KG1 (cell line): ENCODE measurements at regions not wholly inside any gene's neighbourhood (a gene's known extent, or its start where the extent isn't known, plus 50 kb on each side); places are given as distances from the start of the nearest gene placed in this dataset.

ENCODE experiments used
- DNase-seq: peaks from one replicate; lab custom pipeline; 2025; lab: John Stamatoyannopoulos, UW

- DNase-seq, result no peak
Measured at GRCh38 chr10:3723766-3724165, 61.2 kb downstream of the KLF6 start.

- peak; percentile 32 for DNase-seq
Measured at GRCh38 chr10:3720228-3721019, 64.6 kb downstream of the KLF6 start.

GRCh38 chr10:3719024-3719843 is 65.8 kb downstream of the KLF6 start:
- DNase-seq, result no peak

- no peak for DNase-seq
Measured at GRCh38 chr10:3716093-3716492, 68.9 kb downstream of the KLF6 start.

GRCh38 chr10:3714967-3715366 is 70.0 kb downstream of the KLF6 start:
- DNase-seq, result no peak

GRCh38 chr10:3714531-3714930 is 70.5 kb downstream of the KLF6 start:
- DNase-seq, result no peak

GRCh38 chr10:3712707-3713106 is 72.3 kb downstream of the KLF6 start:
- DNase-seq, result no peak

GRCh38 chr10:3711918-3712317 is 73.1 kb downstream of the KLF6 start:
- no peak for DNase-seq

- DNase-seq, result no peak
Measured at GRCh38 chr10:3710764-3711163, 74.2 kb downstream of the KLF6 start.

GRCh38 chr10:3709456-3710060 is 75.5 kb downstream of the KLF6 start:
- no peak for DNase-seq

GRCh38 chr10:3708852-3709251 is 76.2 kb downstream of the KLF6 start:
- no peak for DNase-seq

GRCh38 chr10:3704565-3705325 is 80.3 kb downstream of the KLF6 start:
- DNase-seq, result no peak

GRCh38 chr10:3702569-3702968 is 82.4 kb downstream of the KLF6 start:
- no peak for DNase-seq

GRCh38 chr10:3702056-3702546 is 82.9 kb downstream of the KLF6 start:
- DNase-seq, result no peak

GRCh38 chr10:3701491-3701890 is 83.5 kb downstream of the KLF6 start:
- DNase-seq, result no peak

GRCh38 chr10:3700531-3701076 is 84.4 kb downstream of the KLF6 start:
- DNase-seq, result no peak

- no peak for DNase-seq
Measured at GRCh38 chr10:3699916-3700315, 85.1 kb downstream of the KLF6 start.

GRCh38 chr10:3698312-3698711 is 86.7 kb downstream of the KLF6 start:
- no peak for DNase-seq

- no peak for DNase-seq
Measured at GRCh38 chr10:3693698-3694080, 91.3 kb downstream of the KLF6 start.

- no peak for DNase-seq
Measured at GRCh38 chr10:3693022-3693697, 91.8 kb downstream of the KLF6 start.

- DNase-seq, result no peak
Measured at GRCh38 chr10:3692387-3692999, 92.5 kb downstream of the KLF6 start.
